HCT116 (cell line): ENCODE measurements at regions not wholly inside any gene's neighbourhood (a gene's known extent, or its start where the extent isn't known, plus 50 kb on each side); places are given as distances from the start of the nearest gene placed in this dataset.

Experiments
- ATAC-seq: fragments of 200-7000 bp; cut with Tn5 transposase; 2 replicates; pipeline ENCODE4 v1.9.1; 2020; ENCODE audit warnings: mild to moderate bottlenecking, moderate library complexity
- BruUV-seq: library from RNA; stranded (reverse); fragments of 400-500 nt; replicated peaks from 2 replicates; lab custom pipeline; 2021; lab: Mats Ljungman, UMichigan
- CTCF ChIA-PET: fragments of 300-600 bp; sonication (Branson Sonifier 250); formaldehyde crosslinking; loops from one replicate; lab custom pipeline; 2021; ENCODE audit warnings: antibody characterized with exemption; lab: Charles Lee
- POLR2A ChIA-PET: fragments of 300-600, 350-600 bp; sonication (Branson Sonifier 250); formaldehyde crosslinking; loops from one replicate; lab custom pipeline; 2021; ENCODE audit warnings: antibody characterized with exemption; lab: Charles Lee
- RAD21 ChIA-PET, 2 experiments: fragments of 300-600 bp; sonication (Branson Sonifier 250); formaldehyde crosslinking; loops; one replicate each; lab custom pipeline; 2023; ENCODE audit warnings: low total read pairs in 2 of 2; ENCODE audit not compliant: uncharacterized antibody in 2 of 2, unreplicated experiment in 2 of 2, low non-redundant PET in 1 of 2; lab: Charles Lee
- DNase-seq: peaks from one replicate; pipeline ENCODE4 v3.0.0-alpha.2; 2010; ENCODE audit warnings: low read depth, low spot score
- H2AFZ ChIP-seq: fragments of 200-600 bp; shearing (Covaris generic), sonication (generic); 2 replicates; pipeline ENCODE4 v1.6.1; 2017; ENCODE audit warnings: low read depth, mixed run types, mixed read lengths, antibody characterized with exemption, low read length; ENCODE audit not compliant: poor library complexity, severe bottlenecking
- H3K27ac ChIP-seq: 2 replicates; pipeline ENCODE4 v1.5.1; 2012; ENCODE audit warnings: low read depth, low read length
- H3K27me3 ChIP-seq: fragments of 200-600 bp; sonication (generic); 2 replicates; pipeline ENCODE4 v1.6.1; 2016; ENCODE audit warnings: mixed run types, low read length, mixed read lengths; ENCODE audit not compliant: insufficient read depth
- H3K36me3 ChIP-seq, 2 experiments: fragments of 200-500 bp in 1 of 2; fragments of 200-600 bp in 1 of 2; sonication (Bioruptor generic) in 1 of 2; sonication (generic) in 1 of 2; 2 replicates each; pipeline versions ENCODE4 v1.5.1 to v1.6.1; 2014 to 2016; ENCODE audit warnings: low read length in 2 of 2, inconsistent platforms in 1 of 2, mixed read lengths in 1 of 2, mixed run types in 1 of 2; ENCODE audit not compliant: insufficient read depth in 2 of 2, control insufficient read depth in 1 of 2
- H3K4me1 ChIP-seq, 2 experiments: fragments of 200-600 bp in 1 of 2; sonication (generic) in 1 of 2; 2 replicates each; pipeline versions ENCODE4 v1.5.1 to v1.6.1; 2012 to 2017; ENCODE audit warnings: low read length in 2 of 2, inconsistent platforms in 1 of 2, mild to moderate bottlenecking in 1 of 2, mixed read lengths in 1 of 2, mixed run types in 1 of 2, moderate library complexity in 1 of 2; ENCODE audit not compliant: insufficient read depth in 2 of 2, control insufficient read depth in 1 of 2
- H3K4me2 ChIP-seq: fragments of 200-600 bp; sonication (generic); 2 replicates; pipeline ENCODE4 v1.6.1; 2017; ENCODE audit warnings: mixed run types, low read length, mixed read lengths
- H3K4me3 ChIP-seq, 2 experiments: fragments of 200-600 bp in 1 of 2; sonication (generic) in 1 of 2; replicated peaks in 1 of 2; 2 replicates each; pipeline ENCODE4 v1.5.1; 2011 to 2016; ENCODE audit warnings: low read length in 2 of 2, control low read depth in 1 of 2, low read depth in 1 of 2, mild to moderate bottlenecking in 1 of 2, mixed read lengths in 1 of 2, mixed run types in 1 of 2
- H3K79me2 ChIP-seq: fragments of 200-600 bp; sonication (generic); 2 replicates; pipeline ENCODE4 v1.6.1; 2017; ENCODE audit warnings: mild to moderate bottlenecking, mixed run types, low read length, moderate library complexity, mixed read lengths; ENCODE audit not compliant: insufficient read depth
- H3K9ac ChIP-seq: fragments of 200-600 bp; sonication (generic); 2 replicates; pipeline ENCODE4 v1.6.1; 2016; ENCODE audit warnings: low read length, mixed read lengths
- H3K9me2 ChIP-seq: fragments of 200-600 bp; sonication (generic), shearing (Covaris generic); 2 replicates; pipeline ENCODE4 v1.6.1; 2017; ENCODE audit warnings: mixed run types, mild to moderate bottlenecking, moderate library complexity; ENCODE audit not compliant: insufficient read depth
- H3K9me3 ChIP-seq, 2 experiments: fragments of 200-500 bp in 1 of 2; fragments of 200-600 bp in 1 of 2; sonication (Bioruptor generic) in 1 of 2; sonication (generic) in 1 of 2; 2 replicates each; pipeline ENCODE4 v1.6.1; 2014 to 2017; ENCODE audit warnings: low read length in 2 of 2, mixed read lengths in 2 of 2, inconsistent platforms in 1 of 2, low read depth in 1 of 2, mild to moderate bottlenecking in 1 of 2, mixed run types in 1 of 2, moderate library complexity in 1 of 2; ENCODE audit not compliant: control insufficient read depth in 1 of 2, insufficient read depth in 1 of 2
- H4K20me1 ChIP-seq: fragments of 200-600 bp; sonication (generic), shearing (Covaris generic); 2 replicates; pipeline ENCODE4 v1.6.1; 2017; ENCODE audit warnings: mixed run types, mild to moderate bottlenecking, moderate library complexity; ENCODE audit not compliant: insufficient read depth
- ATF3 ChIP-seq: IDR thresholded peaks from 2 replicates; pipeline ENCODE4 v1.6.1; 2012
- CBX3 ChIP-seq: IDR thresholded peaks from 2 replicates; pipeline ENCODE4 v1.6.1; 2012; ENCODE audit warnings: low read depth
- CEBPB ChIP-seq: IDR thresholded peaks from 2 replicates; pipeline ENCODE4 v1.6.1; 2012; ENCODE audit warnings: low read depth
- EGR1 ChIP-seq: IDR thresholded peaks from 2 replicates; pipeline ENCODE4 v1.6.1; 2012; ENCODE audit warnings: low read depth
- ELF1 ChIP-seq: IDR thresholded peaks from 2 replicates; pipeline ENCODE4 v1.6.1; 2012; ENCODE audit warnings: low read depth, borderline replicate concordance
- EZH2phosphoT487 ChIP-seq: fragments of 200-600 bp; IDR thresholded peaks from 2 replicates; pipeline ENCODE4 v1.6.1; 2018; ENCODE audit warnings: antibody characterized with exemption, borderline replicate concordance
- FOSL1 ChIP-seq: IDR thresholded peaks from 2 replicates; pipeline ENCODE4 v1.6.1; 2012; ENCODE audit warnings: low read depth
- POLR2A ChIP-seq: IDR thresholded peaks from 2 replicates; pipeline ENCODE4 v1.7.0; 2011; ENCODE audit warnings: borderline replicate concordance; ENCODE audit not compliant: insufficient read depth, insufficient read length; ENCODE audit errors: extremely low read depth
- POLR2AphosphoS5 ChIP-seq: IDR thresholded peaks from 2 replicates; pipeline ENCODE4 v1.6.1; 2011; ENCODE audit warnings: mild to moderate bottlenecking, low read depth, low read length, moderate library complexity
- REST ChIP-seq: IDR thresholded peaks from 2 replicates; pipeline ENCODE4 v1.6.1; 2012; ENCODE audit warnings: low read depth
- SP1 ChIP-seq: IDR thresholded peaks from 2 replicates; pipeline ENCODE4 v1.6.1; 2012; ENCODE audit warnings: low read depth
- intact Hi-C: fragments of 100-400 bp; cut with micrococcal nuclease; formaldehyde crosslinking; loops from 2 replicates; pipeline ENCODE4 v1.10.0; 2022

GRCh38 chr3:144036498-144036897 is 64.9 kb downstream of the DIPK2A start:
- ChIA-PET RAD21 (no interaction called here), POLR2A (no interaction called here), CTCF (no interaction called here)
- no peak overlapping the region for H2AFZ ChIP-seq
- no peaks in the 10 kb centered on the region for H3K79me2 ChIP-seq
- no peaks in the 10 kb centered on the region for H3K9me2 ChIP-seq
- no peak overlapping the region for H3K4me3 ChIP-seq
- BruUV-seq = no TSS peak
- H3K36me3 ChIP-seq = no peaks in the 10 kb centered on the region
- H3K4me1 ChIP-seq = peaks cover 0 to 10% of the 10 kb centered on the region in 2 experiments; a peak in 2 of 4 replicates
- no peaks in the 10 kb centered on the region for H3K27me3 ChIP-seq
- H4K20me1 ChIP-seq = no peaks in the 10 kb centered on the region
- intact Hi-C loops = no loop called here
- H3K9ac ChIP-seq = no peak overlapping the region
- TF ChIP-seq ELF1 (no peak), CEBPB (no peak), FOSL1 (no peak), EGR1 (no peak), SP1 (no peak), POLR2AphosphoS5 (no peak), CBX3 (no peak), REST (no peak), EZH2phosphoT487 (no peak), POLR2A (no peak), ATF3 (no peak)
- DNase-seq (no peak), ATAC-seq (no peak)
- H3K9me3 ChIP-seq = no peaks in the 10 kb centered on the region
- H3K27ac ChIP-seq = no peak overlapping the region
- no peak overlapping the region for H3K4me2 ChIP-seq
